ENCODE measurements at regions not wholly inside any gene's neighbourhood (a gene's known extent, or its start where the extent isn't known, plus 50 kb on each side); places are given as distances from the start of the nearest gene placed in this dataset.

DNA sequence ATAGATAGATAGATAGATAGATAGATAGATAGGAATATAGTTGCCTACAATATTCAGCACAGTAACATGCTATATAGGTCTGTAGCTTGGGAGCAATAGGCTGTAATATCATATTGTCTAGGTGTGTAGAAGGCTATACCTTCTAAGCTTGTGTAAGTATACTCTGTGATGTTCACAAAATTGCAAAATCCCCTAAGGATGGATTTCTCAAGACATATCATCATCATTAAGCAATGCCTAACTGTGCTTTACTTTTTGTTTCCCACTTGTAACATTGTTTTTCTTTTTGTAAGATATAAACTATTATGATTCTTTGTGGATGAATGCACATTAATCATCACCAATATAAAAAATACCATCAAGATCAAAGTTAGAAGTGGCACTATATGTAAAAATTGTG lies 1905.6 kb downstream of the NCAM2 start:
- no peak overlapping the region for H3K27ac ChIP-seq (ENCODE audit: control insufficient read depth, insufficient read depth)
- no peaks in the 10 kb centered on the region for H4K20me1 ChIP-seq (ENCODE audit: control insufficient read depth, insufficient read depth)
- BruUV-seq (replicated peaks): no TSS peak
- H3K4me1 ChIP-seq (ENCODE audit: control insufficient read depth, insufficient read depth, low read length): no peaks in the 10 kb centered on the region
- no peaks in the 10 kb centered on the region for H3K36me3 ChIP-seq (ENCODE audit: control insufficient read depth in 2 of 2, insufficient read depth in 2 of 2, low read length in 1 of 2)
- TF ChIP-seq CHD1 (IDR thresholded peaks at IDR 0.05; ENCODE audit: low read depth, low read length) (no peak), CREB1 (IDR thresholded peaks at IDR 0.05; ENCODE audit: low read depth) (no peak), NR2C2 (IDR thresholded peaks at IDR 0.05; ENCODE audit: borderline replicate concordance, control insufficient read depth, insufficient read length, low read depth) (no peak), IKZF1 (conservative IDR thresholded peaks at IDR 0.05) (no peak), CBFB (IDR thresholded peaks at IDR 0.05; ENCODE audit: low read depth) (no peak), TCF7 (IDR thresholded peaks at IDR 0.05; ENCODE audit: borderline replicate concordance) (no peak), FOXK2 (IDR thresholded peaks at IDR 0.05) (no peak), POLR2AphosphoS5 (IDR thresholded peaks at IDR 0.05; ENCODE audit: low read length) (no peak)
- TF ChIP-seq, protein P1, sequence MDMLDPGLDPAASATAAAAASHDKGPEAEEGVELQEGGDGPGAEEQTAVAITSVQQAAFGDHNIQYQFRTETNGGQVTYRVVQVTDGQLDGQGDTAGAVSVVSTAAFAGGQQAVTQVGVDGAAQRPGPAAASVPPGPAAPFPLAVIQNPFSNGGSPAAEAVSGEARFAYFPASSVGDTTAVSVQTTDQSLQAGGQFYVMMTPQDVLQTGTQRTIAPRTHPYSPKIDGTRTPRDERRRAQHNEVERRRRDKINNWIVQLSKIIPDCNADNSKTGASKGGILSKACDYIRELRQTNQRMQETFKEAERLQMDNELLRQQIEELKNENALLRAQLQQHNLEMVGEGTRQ (IDR thresholded peaks at IDR 0.05; ENCODE audit: borderline replicate concordance, low read depth, low read length): no peak
- no peak overlapping the region for H3K9ac ChIP-seq (ENCODE audit: control insufficient read depth, insufficient read depth, low read length)
- ChIA-PET RAD21 (ENCODE audit: unreplicated experiment) (no interaction called here), CTCF (no interaction called here), SMC1A (ENCODE audit: uncharacterized antibody, unreplicated experiment) (no interaction called here), POLR2A (no interaction called here)
- intact Hi-C loops (cut with micrococcal nuclease; ENCODE audit: unreplicated experiment): no loop called here
- ATAC-seq: no peak
- no peak for FAIRE-seq
- in situ Hi-C loops (cut with MboI): no loop called here
- no peaks in the 10 kb centered on the region for H3K79me2 ChIP-seq (ENCODE audit: control insufficient read depth, insufficient read depth, low read length)
- no peak for DNase-seq (ENCODE audit: low read depth, low spot score)
- H3K9me3 ChIP-seq (replicated peaks; ENCODE audit: control insufficient read depth, insufficient read depth, low read length): no peaks in the 10 kb centered on the region
- no peak overlapping the region for H2AFZ ChIP-seq (ENCODE audit: control insufficient read depth, low read depth, low read length)
- H3K4me2 ChIP-seq (ENCODE audit: control insufficient read depth, insufficient read depth): no peak overlapping the region
- no peaks in the 10 kb centered on the region for H3K27me3 ChIP-seq (replicated peaks in 1 of 2; ENCODE audit: control insufficient read depth in 2 of 2, insufficient read depth in 2 of 2, low read length in 1 of 2)
- no peak overlapping the region for H3K4me3 ChIP-seq

GRCh38 chr21:22904385-22904784 lies 1906.2 kb downstream of the NCAM2 start:
- ChIA-PET SMC1A (ENCODE audit: uncharacterized antibody, unreplicated experiment) (no interaction called here), RAD21 (ENCODE audit: unreplicated experiment) (no interaction called here), POLR2A (no interaction called here), CTCF (no interaction called here)
- Histone ChIP-seq H3K27ac (ENCODE audit: control insufficient read depth, insufficient read depth) (no peak overlapping the region), H3K4me1 (ENCODE audit: control insufficient read depth, insufficient read depth, low read length) (no peaks in the 10 kb centered on the region), H2AFZ (ENCODE audit: control insufficient read depth, low read depth, low read length) (no peak overlapping the region), H3K4me3 (no peak overlapping the region), H3K4me2 (ENCODE audit: control insufficient read depth, insufficient read depth) (no peak overlapping the region), H3K79me2 (ENCODE audit: control insufficient read depth, insufficient read depth, low read length) (no peaks in the 10 kb centered on the region), H3K36me3 (ENCODE audit: control insufficient read depth in 2 of 2, insufficient read depth in 2 of 2, low read length in 1 of 2) (no peaks in the 10 kb centered on the region), H3K9me3 (replicated peaks; ENCODE audit: control insufficient read depth, insufficient read depth, low read length) (no peaks in the 10 kb centered on the region), H4K20me1 (ENCODE audit: control insufficient read depth, insufficient read depth) (no peaks in the 10 kb centered on the region), H3K27me3 (replicated peaks in 1 of 2; ENCODE audit: control insufficient read depth in 2 of 2, insufficient read depth in 2 of 2, low read length in 1 of 2) (no peaks in the 10 kb centered on the region), H3K9ac (ENCODE audit: control insufficient read depth, insufficient read depth, low read length) (no peak overlapping the region)
- ATAC-seq (no peak), DNase-seq (ENCODE audit: low read depth, low spot score) (no peak), FAIRE-seq (no peak)
- no TSS peak for BruUV-seq (replicated peaks)
- TF ChIP-seq TCF7 (IDR thresholded peaks at IDR 0.05; ENCODE audit: borderline replicate concordance) (no peak), STAT1 (conservative IDR thresholded peaks at IDR 0.05) (no peak), BCL11A (IDR thresholded peaks at IDR 0.05; ENCODE audit: low read depth, low read length) (no peak), POLR2AphosphoS5 (IDR thresholded peaks at IDR 0.05; ENCODE audit: low read length) (no peak), CBX3 (IDR thresholded peaks at IDR 0.05; ENCODE audit: borderline replicate concordance, low read depth) (no peak), ZNF274 (IDR thresholded peaks at IDR 0.05; ENCODE audit: insufficient read depth, insufficient read length) (no peak)
- WGBS (ENCODE audit: insufficient coverage, insufficient replicate concordance, low lambda C conversion rate, missing lambda C conversion rate): 23% methylated on average over 4 of the region's 4 CpGs
- intact Hi-C loops (cut with micrococcal nuclease; ENCODE audit: unreplicated experiment) (no loop called here), in situ Hi-C loops (cut with MboI) (no loop called here)
